CD4-positive, alpha-beta T cell (primary cell): ENCODE measurements at regions not wholly inside any gene's neighbourhood (a gene's known extent, or its start where the extent isn't known, plus 50 kb on each side); places are given as distances from the start of the nearest gene placed in this dataset.

Experiments
- ATAC-seq: fragments of 200-7000 bp; cut with Tn5 transposase; one replicate; pipeline ENCODE4 v1.10.0; 2022; ENCODE audit warnings: mild to moderate bottlenecking; ENCODE audit not compliant: poor library complexity
- CTCF ChIA-PET: fragments of 350-600 bp; sonication (Branson Sonifier 250); formaldehyde crosslinking; loops from one replicate; lab custom pipeline; 2021; ENCODE audit warnings: antibody characterized with exemption, inconsistent platforms; lab: Charles Lee
- POLR2A ChIA-PET: fragments of 350-600 bp; sonication (Branson Sonifier 250); formaldehyde crosslinking; loops from one replicate; lab custom pipeline; 2021; ENCODE audit warnings: antibody characterized with exemption, inconsistent platforms; lab: Charles Lee
- DNase-seq, 14 experiments: peaks; one replicate each; pipeline ENCODE4 v3.0.0-alpha.2; 2013 to 2020; ENCODE audit warnings: mixed read lengths in 2 of 14
- H3K27ac ChIP-seq, 2 donors: one replicate each; pipeline versions ENCODE4 v1.5.1 to v1.7.0; 2013; ENCODE audit warnings: low read length in 2 of 2, low read depth in 1 of 2, mild to moderate bottlenecking in 1 of 2
- H3K27me3 ChIP-seq, 2 experiments: 1 replicate in 1 of 2; 2 replicates in 1 of 2; pipeline versions ENCODE4 v1.6.1 to v1.7.0; 2013; ENCODE audit warnings: low read length in 2 of 2, control low read depth in 1 of 2, mild to moderate bottlenecking in 1 of 2, moderate library complexity in 1 of 2; ENCODE audit not compliant: insufficient read depth in 2 of 2, control insufficient read depth in 1 of 2
- H3K36me3 ChIP-seq: one replicate; pipeline ENCODE4 v1.6.1; 2013; ENCODE audit warnings: low read length, control low read depth; ENCODE audit not compliant: insufficient read depth
- H3K4me1 ChIP-seq: one replicate; pipeline ENCODE4 v1.6.1; 2013; ENCODE audit warnings: low read length, control low read depth; ENCODE audit not compliant: insufficient read depth
- H3K4me3 ChIP-seq: one replicate; pipeline ENCODE4 v1.5.1; 2013; ENCODE audit warnings: mild to moderate bottlenecking, low read length, moderate library complexity
- H3K9me3 ChIP-seq, 2 experiments: 1 replicate in 1 of 2; 2 replicates in 1 of 2; pipeline versions ENCODE4 v1.6.1 to v1.7.0; 2013; ENCODE audit warnings: low read length in 2 of 2, mild to moderate bottlenecking in 2 of 2, control low read depth in 1 of 2, moderate library complexity in 1 of 2; ENCODE audit not compliant: control insufficient read depth in 1 of 2, insufficient read depth in 1 of 2
- H3K27ac Mint-ChIP-seq: one replicate; pipeline ENCODE4 v1.8.0; 2020; ENCODE audit warnings: mixed read lengths
- H3K27me3 Mint-ChIP-seq: one replicate; pipeline ENCODE4 v1.8.0; 2021; ENCODE audit warnings: mixed read lengths
- H3K36me3 Mint-ChIP-seq: one replicate; pipeline ENCODE4 v1.8.0; 2021; ENCODE audit warnings: low read depth, mixed read lengths
- H3K4me1 Mint-ChIP-seq: one replicate; pipeline ENCODE4 v1.8.0; 2021; ENCODE audit warnings: low read depth, mixed read lengths
- H3K4me3 Mint-ChIP-seq: one replicate; pipeline ENCODE4 v1.8.0; 2020; ENCODE audit warnings: mild to moderate bottlenecking, mixed read lengths
- H3K9me3 Mint-ChIP-seq: one replicate; pipeline ENCODE4 v1.8.0; 2020; ENCODE audit warnings: mixed read lengths
- CTCF ChIP-seq: fragments of 200-600 bp; IDR thresholded peaks from one replicate; pipeline ENCODE4 v1.8.0; 2022; ENCODE audit warnings: antibody characterized with exemption, mild to moderate bottlenecking
- intact Hi-C, 2 experiments: fragments of 100-400 bp; cut with DNase I in 1 of 2; cut with micrococcal nuclease in 1 of 2; formaldehyde crosslinking; loops; one replicate each; pipeline versions ENCODE4 v1.15.1 to v1.9.0; 2023 to 2025; cut with DNase I, micrococcal nuclease

- intact Hi-C loops = loop anchor here in 1 of 2 experiments (10.0 kb wide), 1 partner anchor 437 kb away; no protein-coding TSS in a partner anchor
- no peaks in the 10 kb centered on the region for H3K27me3 Mint-ChIP-seq
- Histone ChIP-seq H3K27me3 (no peaks in the 10 kb centered on the region), H3K4me1 (no peaks in the 10 kb centered on the region), H3K36me3 (no peaks in the 10 kb centered on the region), H3K27ac (no peak overlapping the region), H3K4me3 (no peak overlapping the region), H3K9me3 (no peaks in the 10 kb centered on the region)
- no peaks in the 10 kb centered on the region for H3K36me3 Mint-ChIP-seq
- no peak for ATAC-seq
- no peak overlapping the region for H3K4me3 Mint-ChIP-seq
- no peak for TF ChIP-seq CTCF
- H3K9me3 Mint-ChIP-seq = no peaks in the 10 kb centered on the region
- ChIA-PET POLR2A (no interaction called here), CTCF (no interaction called here)
- H3K27ac Mint-ChIP-seq = no peak overlapping the region
- DNase-seq = no peak
- no peaks in the 10 kb centered on the region for H3K4me1 Mint-ChIP-seq
Measured at GRCh38 chr15:70147778-70148177, 50.1 kb upstream of the TLE3 start.
